ENCODE measurements at regions not wholly inside any gene's neighbourhood (a gene's known extent, or its start where the extent isn't known, plus 50 kb on each side); places are given as distances from the start of the nearest gene placed in this dataset.

GRCh38 chrX:136936183-136936549, 55.6 kb upstream of the RBMX start:
- TF ChIP-seq, protein P1, sequence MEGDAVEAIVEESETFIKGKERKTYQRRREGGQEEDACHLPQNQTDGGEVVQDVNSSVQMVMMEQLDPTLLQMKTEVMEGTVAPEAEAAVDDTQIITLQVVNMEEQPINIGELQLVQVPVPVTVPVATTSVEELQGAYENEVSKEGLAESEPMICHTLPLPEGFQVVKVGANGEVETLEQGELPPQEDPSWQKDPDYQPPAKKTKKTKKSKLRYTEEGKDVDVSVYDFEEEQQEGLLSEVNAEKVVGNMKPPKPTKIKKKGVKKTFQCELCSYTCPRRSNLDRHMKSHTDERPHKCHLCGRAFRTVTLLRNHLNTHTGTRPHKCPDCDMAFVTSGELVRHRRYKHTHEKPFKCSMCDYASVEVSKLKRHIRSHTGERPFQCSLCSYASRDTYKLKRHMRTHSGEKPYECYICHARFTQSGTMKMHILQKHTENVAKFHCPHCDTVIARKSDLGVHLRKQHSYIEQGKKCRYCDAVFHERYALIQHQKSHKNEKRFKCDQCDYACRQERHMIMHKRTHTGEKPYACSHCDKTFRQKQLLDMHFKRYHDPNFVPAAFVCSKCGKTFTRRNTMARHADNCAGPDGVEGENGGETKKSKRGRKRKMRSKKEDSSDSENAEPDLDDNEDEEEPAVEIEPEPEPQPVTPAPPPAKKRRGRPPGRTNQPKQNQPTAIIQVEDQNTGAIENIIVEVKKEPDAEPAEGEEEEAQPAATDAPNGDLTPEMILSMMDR (conservative IDR thresholded peaks at IDR 0.05 in 1 of 2, IDR thresholded peaks at IDR 0.05 in 1 of 2; ENCODE audit: extremely low read depth in 1 of 2, insufficient read depth in 1 of 2, low read depth in 1 of 2, low read length in 2 of 2), result no peak
- TF ChIP-seq EZH2 (IDR thresholded peaks at IDR 0.05; ENCODE audit: borderline replicate concordance, low read length), result no peak
